ENCODE measurements at regions not wholly inside any gene's neighbourhood (a gene's known extent, or its start where the extent isn't known, plus 50 kb on each side); places are given as distances from the start of the nearest gene placed in this dataset.
A peak's percentile ranks its signal among the peaks of the same experiment; 100 is the strongest.

DNA sequence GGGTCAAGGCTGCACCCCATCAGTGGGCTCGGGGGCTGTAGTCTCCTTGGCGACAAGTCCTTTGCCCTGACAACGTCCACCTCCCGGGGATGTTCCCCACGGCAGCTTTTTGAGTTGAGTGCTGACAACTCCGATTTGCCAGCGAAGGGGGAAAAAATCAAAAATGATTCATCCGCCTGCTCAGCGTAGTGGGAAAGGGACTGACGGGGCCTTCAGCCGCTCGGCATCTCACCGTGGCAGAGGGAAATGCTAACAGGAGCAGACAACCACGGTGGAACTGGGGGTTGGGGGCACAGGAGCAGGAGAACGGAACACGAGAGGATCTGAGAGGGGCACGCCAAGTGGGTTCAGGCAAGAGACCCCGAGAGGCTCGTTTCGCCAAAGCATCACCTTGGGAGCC is 173.7 kb downstream of the TFAP2C start:
- Mint-ChIP-seq H3K27me3 (ENCODE audit: insufficient read depth) (peaks cover 25% of the 10 kb centered on the region), H3K27ac (no peak overlapping the region), H3K36me3 (ENCODE audit: low read depth) (no peaks in the 10 kb centered on the region), H3K4me1 (peaks cover 12% of the 10 kb centered on the region), H3K9me3 (peaks cover 12% of the 10 kb centered on the region), H3K4me3 (no peak overlapping the region)
- 78 to 88% methylated on average over 20 of the region's 20 CpGs for WGBS, 2 experiments (ENCODE audit: insufficient coverage in 1 of 2, insufficient read length in 1 of 2)
- H3K27ac ChIP-seq (ENCODE audit: low read depth, low read length) = no peak overlapping the region
- TF ChIP-seq, protein P1, sequence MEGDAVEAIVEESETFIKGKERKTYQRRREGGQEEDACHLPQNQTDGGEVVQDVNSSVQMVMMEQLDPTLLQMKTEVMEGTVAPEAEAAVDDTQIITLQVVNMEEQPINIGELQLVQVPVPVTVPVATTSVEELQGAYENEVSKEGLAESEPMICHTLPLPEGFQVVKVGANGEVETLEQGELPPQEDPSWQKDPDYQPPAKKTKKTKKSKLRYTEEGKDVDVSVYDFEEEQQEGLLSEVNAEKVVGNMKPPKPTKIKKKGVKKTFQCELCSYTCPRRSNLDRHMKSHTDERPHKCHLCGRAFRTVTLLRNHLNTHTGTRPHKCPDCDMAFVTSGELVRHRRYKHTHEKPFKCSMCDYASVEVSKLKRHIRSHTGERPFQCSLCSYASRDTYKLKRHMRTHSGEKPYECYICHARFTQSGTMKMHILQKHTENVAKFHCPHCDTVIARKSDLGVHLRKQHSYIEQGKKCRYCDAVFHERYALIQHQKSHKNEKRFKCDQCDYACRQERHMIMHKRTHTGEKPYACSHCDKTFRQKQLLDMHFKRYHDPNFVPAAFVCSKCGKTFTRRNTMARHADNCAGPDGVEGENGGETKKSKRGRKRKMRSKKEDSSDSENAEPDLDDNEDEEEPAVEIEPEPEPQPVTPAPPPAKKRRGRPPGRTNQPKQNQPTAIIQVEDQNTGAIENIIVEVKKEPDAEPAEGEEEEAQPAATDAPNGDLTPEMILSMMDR (conservative IDR thresholded peaks at IDR 0.05) = no peak
- no peak overlapping the region for H3K9ac ChIP-seq (ENCODE audit: extremely low read depth, low read length, poor library complexity, severe bottlenecking)
- H3K4me1 ChIP-seq (ENCODE audit: control insufficient read depth, insufficient read depth, low read length) = no peaks in the 10 kb centered on the region
- H3K4me3 ChIP-seq (ENCODE audit: low read length) = no peak overlapping the region
- H3K9me3 ChIP-seq (ENCODE audit: control insufficient read depth, low read length) = peaks cover 10% of the 10 kb centered on the region
- peaks cover 9% of the 10 kb centered on the region for H3K27me3 ChIP-seq (ENCODE audit: control insufficient read depth, insufficient read depth, low read length, poor library complexity, severe bottlenecking)
- H3K36me3 ChIP-seq (ENCODE audit: control insufficient read depth, insufficient read depth, low read length) = no peaks in the 10 kb centered on the region
- no peak for DNase-seq

- Histone ChIP-seq H3K27ac (ENCODE audit: low read depth, low read length) (peak overlapping the region; percentile 85), H3K4me3 (ENCODE audit: low read length) (no peak overlapping the region), H3K9ac (ENCODE audit: extremely low read depth, low read length, poor library complexity, severe bottlenecking) (no peak overlapping the region), H3K4me1 (ENCODE audit: control insufficient read depth, insufficient read depth, low read length) (no peaks in the 10 kb centered on the region), H3K36me3 (ENCODE audit: control insufficient read depth, insufficient read depth, low read length) (no peaks in the 10 kb centered on the region), H3K27me3 (ENCODE audit: control insufficient read depth, insufficient read depth, low read length, poor library complexity, severe bottlenecking) (peaks cover 34% of the 10 kb centered on the region), H3K9me3 (ENCODE audit: control insufficient read depth, low read length) (no peaks in the 10 kb centered on the region)
- Mint-ChIP-seq H3K27ac (no peak overlapping the region), H3K27me3 (ENCODE audit: insufficient read depth) (peaks cover 43% of the 10 kb centered on the region), H3K9me3 (no peaks in the 10 kb centered on the region), H3K36me3 (ENCODE audit: low read depth) (no peaks in the 10 kb centered on the region), H3K4me1 (peaks cover 25% of the 10 kb centered on the region), H3K4me3 (no peak overlapping the region)
- no peak for DNase-seq
- 60 to 67% methylated on average over 3 to 4 of the region's 4 CpGs for WGBS, 2 experiments (ENCODE audit: insufficient coverage in 1 of 2, insufficient read length in 1 of 2)
- TF ChIP-seq, protein P1 (conservative IDR thresholded peaks at IDR 0.05) = no peak
Measured at GRCh38 chr20:56805313-56805712, 176.2 kb downstream of the TFAP2C start.

GRCh38 chr20:56805966-56806365 is 176.9 kb downstream of the TFAP2C start:
- Mint-ChIP-seq H3K27ac (no peak overlapping the region), H3K4me3 (no peak overlapping the region), H3K9me3 (no peaks in the 10 kb centered on the region), H3K4me1 (peaks cover 25% of the 10 kb centered on the region), H3K27me3 (ENCODE audit: insufficient read depth) (peaks cover 47% of the 10 kb centered on the region), H3K36me3 (ENCODE audit: low read depth) (no peaks in the 10 kb centered on the region)
- H3K36me3 ChIP-seq (ENCODE audit: control insufficient read depth, insufficient read depth, low read length) = no peaks in the 10 kb centered on the region
- H3K4me1 ChIP-seq (ENCODE audit: control insufficient read depth, insufficient read depth, low read length) = no peaks in the 10 kb centered on the region
- no peaks in the 10 kb centered on the region for H3K9me3 ChIP-seq (ENCODE audit: control insufficient read depth, low read length)
- TF ChIP-seq, protein P1 (conservative IDR thresholded peaks at IDR 0.05) = no peak
- WGBS, 2 experiments (ENCODE audit: insufficient coverage in 1 of 2, insufficient read length in 1 of 2) = 86 to 100% methylated on average over 2 to 9 of the region's 9 CpGs
- DNase-seq = no peak
- H3K27me3 ChIP-seq (ENCODE audit: control insufficient read depth, insufficient read depth, low read length, poor library complexity, severe bottlenecking) = peaks cover 40% of the 10 kb centered on the region
- no peak overlapping the region for H3K27ac ChIP-seq (ENCODE audit: low read depth, low read length)
- no peak overlapping the region for H3K4me3 ChIP-seq (ENCODE audit: low read length)
- H3K9ac ChIP-seq (ENCODE audit: extremely low read depth, low read length, poor library complexity, severe bottlenecking) = no peak overlapping the region

Data from endodermal cell (in vitro differentiated cells).